OCI-LY1 (cell line): ENCODE measurements at regions not wholly inside any gene's neighbourhood (a gene's known extent, or its start where the extent isn't known, plus 50 kb on each side); places are given as distances from the start of the nearest gene placed in this dataset.

Experiments
- EZH2 ChIP-seq: fragments of 200-600 bp; sonication (generic), shearing (Covaris generic); IDR thresholded peaks from 2 replicates; pipeline ENCODE4 v1.8.0; 2017; ENCODE audit warnings: borderline replicate concordance, mixed run types, mild to moderate bottlenecking, antibody characterized with exemption, low read length, moderate library complexity, mixed read lengths
- TF ChIP-seq, protein P1 (sequence below): fragments of 200-600 bp; sonication (generic), shearing (Covaris generic); IDR thresholded peaks from 2 replicates; pipeline ENCODE4 v1.5.1; 2017; ENCODE audit warnings: mild to moderate bottlenecking, antibody characterized with exemption, low read length, moderate library complexity, mixed read lengths

GRCh38 chr1:4468804-4469514 is 185.4 kb upstream of the AJAP1 start:
- TF ChIP-seq, protein P1, sequence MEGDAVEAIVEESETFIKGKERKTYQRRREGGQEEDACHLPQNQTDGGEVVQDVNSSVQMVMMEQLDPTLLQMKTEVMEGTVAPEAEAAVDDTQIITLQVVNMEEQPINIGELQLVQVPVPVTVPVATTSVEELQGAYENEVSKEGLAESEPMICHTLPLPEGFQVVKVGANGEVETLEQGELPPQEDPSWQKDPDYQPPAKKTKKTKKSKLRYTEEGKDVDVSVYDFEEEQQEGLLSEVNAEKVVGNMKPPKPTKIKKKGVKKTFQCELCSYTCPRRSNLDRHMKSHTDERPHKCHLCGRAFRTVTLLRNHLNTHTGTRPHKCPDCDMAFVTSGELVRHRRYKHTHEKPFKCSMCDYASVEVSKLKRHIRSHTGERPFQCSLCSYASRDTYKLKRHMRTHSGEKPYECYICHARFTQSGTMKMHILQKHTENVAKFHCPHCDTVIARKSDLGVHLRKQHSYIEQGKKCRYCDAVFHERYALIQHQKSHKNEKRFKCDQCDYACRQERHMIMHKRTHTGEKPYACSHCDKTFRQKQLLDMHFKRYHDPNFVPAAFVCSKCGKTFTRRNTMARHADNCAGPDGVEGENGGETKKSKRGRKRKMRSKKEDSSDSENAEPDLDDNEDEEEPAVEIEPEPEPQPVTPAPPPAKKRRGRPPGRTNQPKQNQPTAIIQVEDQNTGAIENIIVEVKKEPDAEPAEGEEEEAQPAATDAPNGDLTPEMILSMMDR = no peak
- TF ChIP-seq EZH2 = no peak
